LNCAP (cell line): ENCODE measurements at regions not wholly inside any gene's neighbourhood (a gene's known extent, or its start where the extent isn't known, plus 50 kb on each side); places are given as distances from the start of the nearest gene placed in this dataset.

Experiments
- CTCF ChIP-seq: fragments of 450-650 bp; IDR thresholded peaks from 2 replicates; pipeline ENCODE4 v1.5.1; 2017; ENCODE audit warnings: mild to moderate bottlenecking

- no peak for TF ChIP-seq CTCF
Measured at GRCh38 chr1:36658838-36659237, 176.1 kb upstream of the CSF3R start.

- no peak for TF ChIP-seq CTCF
Measured at GRCh38 chr1:36657826-36658225, 175.1 kb upstream of the CSF3R start.

GRCh38 chr1:36656838-36657237 lies 174.1 kb upstream of the CSF3R start:
- TF ChIP-seq CTCF: no peak

- TF ChIP-seq CTCF: no peak
Measured at GRCh38 chr1:36656271-36656670, 173.6 kb upstream of the CSF3R start.

DNA sequence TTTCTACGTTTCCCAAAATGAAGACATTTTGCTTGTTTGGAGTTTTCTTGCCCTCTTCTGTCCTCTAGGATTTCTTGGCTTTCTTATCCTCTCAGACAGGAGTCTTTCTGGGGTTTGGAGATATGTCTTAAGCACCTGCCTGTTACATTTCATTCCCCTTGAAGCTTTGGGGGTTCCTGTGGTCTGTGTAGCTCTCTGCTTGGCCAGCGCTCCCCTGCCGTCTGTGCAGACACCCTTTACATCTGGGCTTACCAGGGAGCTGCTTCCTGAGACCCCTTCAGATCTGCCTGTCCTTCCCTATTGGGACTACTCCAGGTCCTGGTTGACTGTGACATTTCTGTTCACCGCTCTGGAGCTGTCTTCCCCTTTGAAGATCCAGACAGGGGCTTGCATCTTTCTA lies 171.9 kb upstream of the CSF3R start:
- no peak for TF ChIP-seq CTCF

- TF ChIP-seq CTCF: no peak
Measured at GRCh38 chr1:36653850-36654249, 171.1 kb upstream of the CSF3R start.

DNA sequence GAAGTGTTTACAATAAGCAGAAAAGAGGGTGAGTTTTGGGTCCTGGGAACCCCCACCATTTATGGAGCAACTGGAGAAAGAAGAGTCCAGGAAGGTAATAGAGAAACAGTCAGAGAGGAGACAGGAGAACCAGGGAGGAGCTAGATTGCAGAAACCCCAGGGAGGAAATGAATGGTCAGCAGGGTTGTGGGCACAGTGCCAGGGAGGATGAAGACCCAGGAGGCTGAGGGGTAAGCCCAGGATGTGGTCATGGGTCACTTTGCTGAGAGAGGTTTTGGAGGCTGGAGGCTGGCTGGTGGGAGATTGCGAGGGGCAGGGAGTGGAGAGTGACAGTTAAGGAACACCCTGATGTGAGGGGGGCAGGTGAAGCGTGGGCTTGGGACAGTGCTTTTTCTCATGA lies 169.9 kb upstream of the CSF3R start:
- TF ChIP-seq CTCF: no peak

DNA sequence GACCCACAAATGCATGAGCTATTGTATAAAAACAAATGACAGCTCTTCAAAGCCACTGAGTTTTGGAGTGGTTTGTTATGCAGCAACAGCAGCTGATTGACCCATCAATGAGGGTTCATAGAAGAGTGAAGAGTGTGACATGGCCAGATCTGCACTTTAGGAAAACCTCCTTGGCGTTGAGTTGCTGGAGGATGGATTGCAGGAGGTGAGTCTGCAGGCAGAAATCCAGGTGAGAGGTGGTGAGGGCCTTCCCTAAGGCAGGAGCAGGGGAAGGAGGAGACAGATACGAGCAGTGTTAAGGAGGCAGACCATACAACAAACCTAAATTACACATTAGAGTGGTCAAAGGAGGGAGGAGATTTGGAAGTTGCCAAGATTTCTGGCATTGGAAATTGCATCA lies 169.3 kb upstream of the CSF3R start:
- no peak for TF ChIP-seq CTCF
